ENCODE measurements at regions not wholly inside any gene's neighbourhood (a gene's known extent, or its start where the extent isn't known, plus 50 kb on each side); places are given as distances from the start of the nearest gene placed in this dataset.

DNA sequence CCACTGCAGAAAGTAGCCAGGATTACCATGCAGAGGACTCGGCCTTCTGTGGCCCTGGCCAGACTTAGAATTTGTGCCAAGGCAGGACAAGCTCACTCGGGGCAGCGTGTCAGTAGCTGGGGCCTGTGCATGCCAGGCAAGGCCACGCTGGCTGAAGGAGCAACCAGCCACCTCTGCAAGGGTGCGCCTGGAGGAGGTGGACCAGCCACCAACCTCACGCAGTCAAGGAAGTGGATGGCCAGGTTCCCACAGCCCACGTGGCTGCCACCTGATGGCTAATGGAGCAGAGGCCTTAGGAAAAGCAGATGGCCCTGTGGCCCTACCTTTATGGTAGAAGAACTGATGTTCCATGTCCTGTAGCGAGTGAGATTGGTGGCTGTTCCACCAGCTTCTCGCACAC is 107.9 kb downstream of the CCDC74A start:
- TF ChIP-seq POLR2AphosphoS5 (IDR thresholded peaks at IDR 0.05; ENCODE audit: low read length) (no peak), CTCF (IDR thresholded peaks at IDR 0.05 in 2 of 3, conservative IDR thresholded peaks at IDR 0.05 in 1 of 3; ENCODE audit: control insufficient read depth in 2 of 3, extremely low read depth in 1 of 3, insufficient read depth in 1 of 3, low read depth in 3 of 3, low read length in 3 of 3) (no peak)
